HG02678 (cell line): ENCODE measurements at regions not wholly inside any gene's neighbourhood (a gene's known extent, or its start where the extent isn't known, plus 50 kb on each side); places are given as distances from the start of the nearest gene placed in this dataset.
A peak's percentile ranks its signal among the peaks of the same experiment; 100 is the strongest.

Experiments used
- ATAC-seq: cut with Tn5 transposase; IDR thresholded peaks from one replicate; pipeline ENCODE4 v1.9.1; 2021; ENCODE audit warnings: mild to moderate bottlenecking, moderate library complexity; ENCODE audit not compliant: unreplicated experiment

GRCh38 chr15:70476441-70476840 is 286.9 kb downstream of the UACA start:
- ATAC-seq = no peak

GRCh38 chr15:70475921-70476320 is 287.4 kb downstream of the UACA start:
- ATAC-seq = no peak

GRCh38 chr15:70475407-70475781 is 288.0 kb downstream of the UACA start:
- no peak for ATAC-seq

GRCh38 chr15:70474471-70475406 is 288.6 kb downstream of the UACA start:
- no peak for ATAC-seq

- no peak for ATAC-seq
These were observed 289.6 kb downstream of the UACA start for GRCh38 chr15:70473581-70474370.

GRCh38 chr15:70471517-70471916 is 291.8 kb downstream of the UACA start:
- ATAC-seq = no peak

GRCh38 chr15:70470556-70471191 is 292.7 kb downstream of the UACA start:
- ATAC-seq = no peak

- ATAC-seq = no peak
These were observed 293.5 kb downstream of the UACA start for GRCh38 chr15:70469651-70470555.

GRCh38 chr15:70469182-70469581 is 294.2 kb downstream of the UACA start:
- no peak for ATAC-seq

GRCh38 chr15:70466895-70467529 is 296.3 kb downstream of the UACA start:
- no peak for ATAC-seq

GRCh38 chr15:70466305-70466704 is 297.1 kb downstream of the UACA start:
- ATAC-seq = no peak

- ATAC-seq = no peak
These were observed 297.5 kb downstream of the UACA start for GRCh38 chr15:70465812-70466211.

GRCh38 chr15:70463453-70463834 is 299.9 kb downstream of the UACA start:
- ATAC-seq = peak; percentile 16

- ATAC-seq = no peak
These were observed 301.4 kb downstream of the UACA start for GRCh38 chr15:70461992-70462391.

GRCh38 chr15:70461017-70461416 is 302.3 kb downstream of the UACA start:
- ATAC-seq = no peak

GRCh38 chr15:70459312-70459711 is 304.0 kb downstream of the UACA start:
- no peak for ATAC-seq

- ATAC-seq = no peak
These were observed 309.6 kb downstream of the UACA start for GRCh38 chr15:70453766-70454165.

- no peak for ATAC-seq
These were observed 310.1 kb downstream of the UACA start for GRCh38 chr15:70453238-70453637.

- no peak for ATAC-seq
These were observed 311.3 kb downstream of the UACA start for GRCh38 chr15:70451821-70452653.
